HEK293T (cell line): ENCODE measurements at regions not wholly inside any gene's neighbourhood (a gene's known extent, or its start where the extent isn't known, plus 50 kb on each side); places are given as distances from the start of the nearest gene placed in this dataset.
"Not testable (repeated sequence)": the region's sequence is repeated elsewhere in the genome, so short reads cannot be mapped to it uniquely, and the experiment has no call there.

Source experiments
- CTCF ChIA-PET: fragments of 350-600 bp; formaldehyde crosslinking; extraction: SDS; loops from one replicate; lab custom pipeline; 2021; ENCODE audit warnings: antibody characterized with exemption, inconsistent platforms; lab: Yijun Ruan, JAX
- POLR2A ChIA-PET: fragments of 350-600 bp; formaldehyde crosslinking; extraction: SDS; loops from one replicate; lab custom pipeline; 2020; ENCODE audit warnings: antibody characterized with exemption, inconsistent platforms; lab: Yijun Ruan, JAX
- DNase-seq: peaks from one replicate; pipeline ENCODE4 v3.0.0; 2012; ENCODE audit warnings: mixed read lengths; ENCODE audit errors: extremely low spot score
- ARNT ChIP-seq: fragments of 450-650 bp; IDR thresholded peaks from 2 replicates; pipeline ENCODE4 v1.6.1; 2017; ENCODE audit warnings: mild to moderate bottlenecking
- BHLHE40 ChIP-seq: fragments of 450-650 bp; IDR thresholded peaks from 2 replicates; pipeline ENCODE4 v1.6.1; 2016; ENCODE audit warnings: mild to moderate bottlenecking, moderate library complexity, borderline replicate concordance
- CTBP1 ChIP-seq: fragments of 450-650 bp; IDR thresholded peaks from 2 replicates; pipeline ENCODE4 v1.6.1; 2016; ENCODE audit warnings: borderline replicate concordance
- ELF4 ChIP-seq: fragments of 450-650 bp; IDR thresholded peaks from 2 replicates; pipeline ENCODE4 v1.6.1; 2017; ENCODE audit warnings: antibody characterized with exemption
- FOXA1 ChIP-seq: fragments of 450-650 bp; IDR thresholded peaks from 2 replicates; pipeline ENCODE4 v1.6.1; 2016; ENCODE audit warnings: mild to moderate bottlenecking
- FOXK2 ChIP-seq: fragments of 450-650 bp; IDR thresholded peaks from 2 replicates; pipeline ENCODE4 v1.6.1; 2016; ENCODE audit warnings: mild to moderate bottlenecking
- FOXM1 ChIP-seq: fragments of 450-650 bp; IDR thresholded peaks from 2 replicates; pipeline ENCODE4 v1.6.1; 2017; ENCODE audit warnings: mild to moderate bottlenecking, borderline replicate concordance
- HDGF ChIP-seq: fragments of 450-650 bp; IDR thresholded peaks from 2 replicates; pipeline ENCODE4 v1.6.1; 2017; ENCODE audit warnings: antibody characterized with exemption, borderline replicate concordance
- L3MBTL2 ChIP-seq: fragments of 450-650 bp; conservative IDR thresholded peaks from 2 replicates; pipeline ENCODE4 v1.6.1; 2016; ENCODE audit warnings: mild to moderate bottlenecking
- LEF1 ChIP-seq: fragments of 450-650 bp; IDR thresholded peaks from 2 replicates; pipeline ENCODE4 v1.6.1; 2017; ENCODE audit warnings: mild to moderate bottlenecking, borderline replicate concordance
- NFRKB ChIP-seq: fragments of 450-650 bp; IDR thresholded peaks from 2 replicates; pipeline ENCODE4 v1.6.1; 2016; ENCODE audit warnings: mild to moderate bottlenecking, moderate library complexity
- PKNOX1 ChIP-seq: fragments of 450-650 bp; IDR thresholded peaks from 2 replicates; pipeline ENCODE4 v1.6.1; 2016
- SP1 ChIP-seq: fragments of 450-650 bp; IDR thresholded peaks from 2 replicates; pipeline ENCODE4 v1.6.1; 2017
- SUZ12 ChIP-seq: fragments of 450-650 bp; IDR thresholded peaks from 2 replicates; pipeline ENCODE4 v1.6.1; 2016; ENCODE audit warnings: mild to moderate bottlenecking
- TARDBP ChIP-seq: fragments of 450-650 bp; IDR thresholded peaks from 2 replicates; pipeline ENCODE4 v1.6.1; 2016
- ZNF384 ChIP-seq: fragments of 450-650 bp; IDR thresholded peaks from 2 replicates; pipeline ENCODE4 v1.6.1; 2016

- CTCF ChIA-PET = no interaction called here
- no peak for TF ChIP-seq PKNOX1
- TF ChIP-seq FOXM1 = no peak
- TF ChIP-seq ARNT = no peak
- no peak for TF ChIP-seq SUZ12
- TF ChIP-seq HDGF = no peak
- no peak for TF ChIP-seq BHLHE40
- TF ChIP-seq ELF4 = no peak
- TF ChIP-seq ZNF384 = no peak
- no peak for TF ChIP-seq L3MBTL2
- no peak for TF ChIP-seq TARDBP
- TF ChIP-seq FOXK2 = no peak
- TF ChIP-seq NFRKB = no peak
- no peak for TF ChIP-seq SP1
- no peak for TF ChIP-seq CTBP1
- TF ChIP-seq FOXA1 = no peak
- no peak for TF ChIP-seq LEF1
- POLR2A ChIA-PET = no interaction called here
- DNase-seq = no peak
Observed at GRCh38 chr11:25633230-25633629, 698.7 kb upstream of the ANO3 start.

- DNase-seq, POLR2A ChIA-PET, CTCF ChIA-PET: not testable (repeated sequence)
Observed at GRCh38 chr11:25649220-25649619, 682.7 kb upstream of the ANO3 start.

GRCh38 chr11:25650319-25650718 lies 681.6 kb upstream of the ANO3 start:
- TF ChIP-seq CTBP1 = no peak
- no peak for TF ChIP-seq FOXM1
- no peak for TF ChIP-seq ZNF384
- no peak for TF ChIP-seq SP1
- no peak for TF ChIP-seq PKNOX1
- no peak for TF ChIP-seq BHLHE40
- TF ChIP-seq SUZ12 = no peak
- no peak for TF ChIP-seq L3MBTL2
- TF ChIP-seq FOXA1 = no peak
- TF ChIP-seq HDGF = no peak
- TF ChIP-seq ARNT = no peak
- TF ChIP-seq NFRKB = no peak
- no peak for DNase-seq
- ChIA-PET POLR2A (no interaction called here), CTCF (no interaction called here)

- DNase-seq = no peak
- CTCF ChIA-PET = no interaction called here
- TF ChIP-seq HDGF (no peak), BHLHE40 (no peak), CTBP1 (no peak), SP1 (no peak), LEF1 (no peak), ZNF384 (no peak), NFRKB (no peak), FOXK2 (no peak), TARDBP (no peak), FOXM1 (no peak), PKNOX1 (no peak), FOXA1 (no peak), ARNT (no peak), L3MBTL2 (no peak), ELF4 (no peak), SUZ12 (no peak)
- POLR2A ChIA-PET = no interaction called here
Observed at GRCh38 chr11:25655636-25656035, 676.3 kb upstream of the ANO3 start.

GRCh38 chr11:25658916-25659315 lies 673.0 kb upstream of the ANO3 start:
- CTCF ChIA-PET = no interaction called here
- POLR2A ChIA-PET = no interaction called here
- DNase-seq = no peak
- no peak for TF ChIP-seq LEF1

GRCh38 chr11:25659706-25660105 lies 672.2 kb upstream of the ANO3 start:
- ChIA-PET CTCF (no interaction called here), POLR2A (no interaction called here)
- DNase-seq = no peak
- TF ChIP-seq HDGF = no peak
- no peak for TF ChIP-seq FOXM1
- no peak for TF ChIP-seq TARDBP
- no peak for TF ChIP-seq FOXA1
- TF ChIP-seq SUZ12 = no peak
- TF ChIP-seq LEF1 = no peak
- TF ChIP-seq ARNT = no peak
- no peak for TF ChIP-seq FOXK2
- TF ChIP-seq ZNF384 = no peak
- TF ChIP-seq ELF4 = no peak
- TF ChIP-seq BHLHE40 = no peak
- no peak for TF ChIP-seq NFRKB
- no peak for TF ChIP-seq L3MBTL2
- TF ChIP-seq CTBP1 = no peak
- TF ChIP-seq PKNOX1 = no peak
